Heart right ventricle (tissue), 16 donors: ENCODE measurements at regions not wholly inside any gene's neighbourhood (a gene's known extent, or its start where the extent isn't known, plus 50 kb on each side); places are given as distances from the start of the nearest gene placed in this dataset.
A peak's percentile ranks its signal among the peaks of the same experiment; 100 is the strongest.

ENCODE experiments used
- ATAC-seq, 8 donors: fragments of 200-7000 bp; cut with Tn5 transposase; one replicate each; pipeline ENCODE4 v1.9.1; 2020; ENCODE audit warnings: mild to moderate bottlenecking in 8 of 8, moderate library complexity in 8 of 8, moderate number of reproducible peaks in 1 of 8
- DNase-seq, 2 donors: peaks; one replicate each; pipeline ENCODE4 v3.0.0-alpha.2; 2020
- H3K27ac ChIP-seq, 10 donors: fragments of 200-600 bp; sonication (generic) in 2 of 10; one replicate each; pipeline versions ENCODE4 v1.5.0 to v1.8.0; 2020 to 2022; ENCODE audit warnings: mild to moderate bottlenecking in 3 of 10
- H3K27me3 ChIP-seq, 7 donors: fragments of 200-600 bp; one replicate each; pipeline ENCODE4 v1.8.0; 2021 to 2022; ENCODE audit warnings: mild to moderate bottlenecking in 2 of 7
- H3K36me3 ChIP-seq, 9 donors: fragments of 200-600 bp; sonication (generic) in 1 of 9; one replicate each; pipeline versions ENCODE4 v1.5.0 to v1.8.0; 2020 to 2022; ENCODE audit warnings: mild to moderate bottlenecking in 2 of 9
- H3K4me1 ChIP-seq, 9 donors: fragments of 200-600 bp; sonication (generic) in 1 of 9; one replicate each; pipeline versions ENCODE4 v1.5.0 to v1.8.0; 2020 to 2022; ENCODE audit warnings: mild to moderate bottlenecking in 4 of 9
- H3K4me3 ChIP-seq, 10 donors: fragments of 200-600 bp; sonication (generic) in 2 of 10; one replicate each; pipeline versions ENCODE4 v1.5.0 to v1.8.0; 2020 to 2022; ENCODE audit warnings: mild to moderate bottlenecking in 7 of 10, moderate library complexity in 2 of 10
- H3K9me3 ChIP-seq, 11 donors: fragments of 200-600 bp in 10 of 11; sonication (generic) in 2 of 11; one replicate each; pipeline versions ENCODE4 v1.5.0 to v1.8.0; 2013 to 2022; ENCODE audit warnings: mild to moderate bottlenecking in 2 of 11, control low read depth in 1 of 11, moderate library complexity in 1 of 11
- CTCF ChIP-seq, 9 donors: fragments of 200-600 bp; sonication (generic) in 2 of 9; IDR thresholded peaks; one replicate each; pipeline versions ENCODE4 v1.5.0 to v1.8.0; 2021 to 2022; ENCODE audit warnings: antibody characterized with exemption in 9 of 9, mild to moderate bottlenecking in 5 of 9, moderate library complexity in 1 of 9
- WGBS, 2 donors: extraction: QIAGEN DNeasy Blood & Tissue Kit; methylation state at CpG; one replicate each; pipeline ENCODE4 v1.1.7; 2013; ENCODE audit warnings: inconsistent platforms in 1 of 2; 5-methylcytosine and 5-hydroxymethylcytosine counted together
- intact Hi-C, 10 donors: fragments of 100-400 bp; cut with DNase I; formaldehyde crosslinking; loops; one replicate each; pipeline versions ENCODE4 v1.11.1 to v1.14.2; 2022
- donor health status: Arrhythmogenic right ventricular cardiomyopathy.
- donor health status: ischemic (EF 13 %, LVEDD 7.1; RV severe dilation, severe dysfunction).
- donor health status: healthy with polysubstance abuse.
- donor health status: DM: no; HTN: yes; CAD: no.
- donor health status: DM: no; HTN: no; CAD: no.
- donor health status: ischemic (EF 25% LVEDD 6.9; RV normal size, moderate dysfunction).
- donor health status: ischemic (EF 25% LVEDD 5.7; RV mildly dilated, moderate dysfunction).
- donor health status: healthy.
- donor health status: DM: yes; HTN: yes; CAD: no.
- donor health status: Ischemic cardiomyopathy.
- donor health status: ischemic (EF 35%, LVEDD 5.7; RV mildly dilated, moderate dysfunction).
- donor health status: nonischemic (EF 11% LVEDD 7.7; RV severe dilation, severe dysfunction).
- donor health status: DM: yes; HTN: yes; CAD: no.
- donor health status: PGD.
- donor health status: ischemic (EF 29% LVEDD 5.4; RV normal size, mild dysfunction).
- donor health status: nonischemic (EF 23%, LVEDD 6.1; RV moderate dilation, normal function).

- H3K9me3 ChIP-seq = peaks cover 0 to 2% (median 0%) of the 10 kb centered on the region in 11 donors
- no peaks in the 10 kb centered on the region for H3K36me3 ChIP-seq
- TF ChIP-seq CTCF (IDR thresholded peaks at IDR 0.05) = no peak
- H3K4me3 ChIP-seq = no peak overlapping the region
- intact Hi-C loops = no loop called here
- WGBS, 2 donors = 49 to 57% methylated on average over 4 of the region's 4 CpGs
- ATAC-seq (no peak), DNase-seq (no peak)
- H3K27ac ChIP-seq = no peak overlapping the region
- no peaks in the 10 kb centered on the region for H3K4me1 ChIP-seq
- H3K27me3 ChIP-seq = no peaks in the 10 kb centered on the region
Observed at GRCh38 chr18:72376256-72376655, 167.9 kb downstream of the CBLN2 start.

GRCh38 chr18:72375618-72376017 is 168.5 kb downstream of the CBLN2 start:
- peaks cover 0 to 2% (median 0%) of the 10 kb centered on the region in 11 donors for H3K9me3 ChIP-seq
- H3K4me3 ChIP-seq = no peak overlapping the region
- ATAC-seq (peak in 2 of 8 donors; percentile 33), DNase-seq (no peak)
- no peak for TF ChIP-seq CTCF (IDR thresholded peaks at IDR 0.05)
- no peak overlapping the region for H3K27ac ChIP-seq
- intact Hi-C loops = no loop called here
- no peaks in the 10 kb centered on the region for H3K4me1 ChIP-seq
- no peaks in the 10 kb centered on the region for H3K27me3 ChIP-seq
- WGBS, 2 donors = 79 to 87% methylated on average over 5 of the region's 5 CpGs
- no peaks in the 10 kb centered on the region for H3K36me3 ChIP-seq

GRCh38 chr18:72372076-72372475 is 172.1 kb downstream of the CBLN2 start:
- DNase-seq (no peak), ATAC-seq (no peak)
- H3K4me1 ChIP-seq = no peaks in the 10 kb centered on the region
- peaks cover 0 to 5% (median 0%) of the 10 kb centered on the region in 11 donors for H3K9me3 ChIP-seq
- H3K27ac ChIP-seq = no peak overlapping the region
- H3K36me3 ChIP-seq = no peaks in the 10 kb centered on the region
- H3K27me3 ChIP-seq = no peaks in the 10 kb centered on the region
- no peak for TF ChIP-seq CTCF (IDR thresholded peaks at IDR 0.05)
- intact Hi-C loops = no loop called here
- no peak overlapping the region for H3K4me3 ChIP-seq

GRCh38 chr18:72368308-72368707 is 175.8 kb downstream of the CBLN2 start:
- WGBS, 2 donors = 54 to 59% methylated on average over 1 of the region's 1 CpG
- ATAC-seq = no peak

More at GRCh38 chr18:72368308-72368707, 175.8 kb downstream of the CBLN2 start:
- no peak for DNase-seq
- Histone ChIP-seq H3K36me3 (no peaks in the 10 kb centered on the region), H3K4me3 (no peak overlapping the region), H3K9me3 (peaks cover 0 to 5% (median 0%) of the 10 kb centered on the region in 11 donors), H3K27ac (no peak overlapping the region), H3K4me1 (no peaks in the 10 kb centered on the region), H3K27me3 (no peaks in the 10 kb centered on the region)
- no peak for TF ChIP-seq CTCF (IDR thresholded peaks at IDR 0.05)
- intact Hi-C loops = no loop called here
